OCI-LY7 (cell line): ENCODE measurements at regions not wholly inside any gene's neighbourhood (a gene's known extent, or its start where the extent isn't known, plus 50 kb on each side); places are given as distances from the start of the nearest gene placed in this dataset.

Experiments
- BruUV-seq: library from RNA; stranded (reverse); fragments of 400-500 nt; replicated peaks from 2 replicates; lab custom pipeline; 2021; lab: Mats Ljungman, UMichigan
- CTCF ChIA-PET: fragments of 300-600 bp; sonication (Branson Sonifier 250); formaldehyde crosslinking; loops from one replicate; lab custom pipeline; 2022; ENCODE audit warnings: antibody characterized with exemption; ENCODE audit not compliant: unreplicated experiment; lab: Charles Lee
- POLR2A ChIA-PET: fragments of 300-600 bp; sonication (Branson Sonifier 250); formaldehyde crosslinking; loops from one replicate; lab custom pipeline; 2022; ENCODE audit warnings: antibody characterized with exemption; lab: Charles Lee
- DNase-seq: peaks from one replicate; pipeline ENCODE4 v3.0.0-alpha.2; 2015; ENCODE audit warnings: low spot score
- H2AFZ ChIP-seq: fragments of 200-600 bp; sonication (generic), shearing (Covaris generic); 2 replicates; pipeline ENCODE4 v1.6.1; 2014; ENCODE audit warnings: mild to moderate bottlenecking, antibody characterized with exemption, low read length, moderate library complexity
- H3K27ac ChIP-seq: fragments of 200-600 bp; sonication (generic); 2 replicates; pipeline ENCODE4 v1.5.1; 2014; ENCODE audit warnings: mixed run types, low read depth, mild to moderate bottlenecking, moderate library complexity, low read length, inconsistent platforms; ENCODE audit not compliant: poor library complexity, severe bottlenecking
- H3K36me3 ChIP-seq: fragments of 200-600 bp; sonication (generic); 2 replicates; pipeline ENCODE4 v1.6.1; 2014; ENCODE audit warnings: mild to moderate bottlenecking, antibody characterized with exemption, low read length, moderate library complexity, mixed read lengths; ENCODE audit not compliant: insufficient read depth
- H3K4me1 ChIP-seq: fragments of 200-600 bp; sonication (generic); 2 replicates; pipeline ENCODE4 v1.5.1; 2014; ENCODE audit warnings: mild to moderate bottlenecking, low read length; ENCODE audit not compliant: insufficient read depth, poor library complexity, severe bottlenecking
- H3K4me2 ChIP-seq: fragments of 200-600 bp; sonication (generic); 2 replicates; pipeline ENCODE4 v1.6.1; 2014; ENCODE audit warnings: mild to moderate bottlenecking, low read length
- H3K4me3 ChIP-seq: fragments of 200-600 bp; sonication (generic); 2 replicates; pipeline ENCODE4 v1.5.1; 2014; ENCODE audit warnings: mild to moderate bottlenecking, low read depth, low read length; ENCODE audit not compliant: poor library complexity, severe bottlenecking
- H3K79me2 ChIP-seq: fragments of 200-600 bp; sonication (generic); 2 replicates; pipeline ENCODE4 v1.6.1; 2016; ENCODE audit warnings: low read depth, mild to moderate bottlenecking, low read length, moderate library complexity, mixed read lengths; ENCODE audit not compliant: insufficient read depth
- H3K9me2 ChIP-seq: fragments of 200-600 bp; sonication (generic); 2 replicates; pipeline ENCODE4 v1.6.1; 2016; ENCODE audit warnings: mild to moderate bottlenecking, low read length, mixed read lengths; ENCODE audit not compliant: insufficient read depth
- H3K9me3 ChIP-seq: fragments of 200-600 bp; sonication (generic); 2 replicates; pipeline ENCODE4 v1.6.1; 2014; ENCODE audit warnings: mild to moderate bottlenecking, mixed run types, low read length, mixed read lengths
- H4K20me1 ChIP-seq: fragments of 200-600 bp; sonication (generic); 2 replicates; pipeline ENCODE4 v1.6.1; 2014; ENCODE audit warnings: mild to moderate bottlenecking, antibody characterized with exemption, low read length, moderate library complexity, mixed read lengths; ENCODE audit not compliant: insufficient read depth
- CTCF ChIP-seq: fragments of 200-600 bp; sonication (generic); conservative IDR thresholded peaks from 2 replicates; pipeline ENCODE4 v1.5.1; 2014; ENCODE audit warnings: mild to moderate bottlenecking, antibody characterized with exemption, low read length, moderate library complexity, mixed read lengths
- EZH2phosphoT487 ChIP-seq: fragments of 200-600 bp; sonication (generic); IDR thresholded peaks from 2 replicates; pipeline ENCODE4 v1.6.1; 2018; ENCODE audit warnings: low read depth, borderline replicate concordance, mild to moderate bottlenecking, mixed run types, antibody characterized with exemption, low read length, moderate library complexity, mixed read lengths
- intact Hi-C: fragments of 100-400 bp; cut with micrococcal nuclease; formaldehyde crosslinking; loops from one replicate; pipeline ENCODE4 v1.10.0; 2022; ENCODE audit not compliant: unreplicated experiment

GRCh38 chr2:239714116-239714515, 311.0 kb downstream of the NDUFA10 start:
- BruUV-seq = no TSS peak
- POLR2A ChIA-PET = no interaction called here
- no peaks in the 10 kb centered on the region for H3K36me3 ChIP-seq
- no peaks in the 10 kb centered on the region for H3K79me2 ChIP-seq
- H3K9me2 ChIP-seq = no peaks in the 10 kb centered on the region
- CTCF ChIA-PET = no interaction called here
- no peaks in the 10 kb centered on the region for H3K4me1 ChIP-seq
- H3K9me3 ChIP-seq = no peaks in the 10 kb centered on the region
- no peak overlapping the region for H3K27ac ChIP-seq
- H4K20me1 ChIP-seq = no peaks in the 10 kb centered on the region
- intact Hi-C loops = no loop called here
- no peak for DNase-seq
- no peak overlapping the region for H2AFZ ChIP-seq
- H3K4me3 ChIP-seq = no peak overlapping the region
- TF ChIP-seq CTCF (no peak), EZH2phosphoT487 (no peak)
- H3K4me2 ChIP-seq = no peak overlapping the region

- H3K79me2 ChIP-seq = no peaks in the 10 kb centered on the region
- no peak overlapping the region for H3K4me3 ChIP-seq
- POLR2A ChIA-PET = interaction anchor here (0.7 kb wide), 1 partner anchor 61 kb away, joined by 3 read pairs; no protein-coding TSS in a partner anchor
- no peak for DNase-seq
- no peak overlapping the region for H3K27ac ChIP-seq
- CTCF ChIA-PET = no interaction called here
- H3K9me3 ChIP-seq = no peaks in the 10 kb centered on the region
- no peaks in the 10 kb centered on the region for H3K4me1 ChIP-seq
- H3K36me3 ChIP-seq = no peaks in the 10 kb centered on the region
- no peak overlapping the region for H2AFZ ChIP-seq
- no peaks in the 10 kb centered on the region for H3K9me2 ChIP-seq
- no peak overlapping the region for H3K4me2 ChIP-seq
- intact Hi-C loops = no loop called here
- H4K20me1 ChIP-seq = no peaks in the 10 kb centered on the region
- no peak for TF ChIP-seq EZH2phosphoT487
- no peak for TF ChIP-seq CTCF
- BruUV-seq = no TSS peak
Observed at GRCh38 chr2:239712755-239713154, 311.9 kb upstream of the HDAC4 start.

GRCh38 chr2:239711911-239712570, 311.2 kb upstream of the HDAC4 start:
- H3K27ac ChIP-seq = no peak overlapping the region
- H3K79me2 ChIP-seq = no peaks in the 10 kb centered on the region
- no peaks in the 10 kb centered on the region for H3K9me2 ChIP-seq
- BruUV-seq = no TSS peak
- POLR2A ChIA-PET = no interaction called here
- CTCF ChIA-PET = no interaction called here
- TF ChIP-seq EZH2phosphoT487 = no peak
- TF ChIP-seq CTCF = no peak
- H3K9me3 ChIP-seq = no peaks in the 10 kb centered on the region
- intact Hi-C loops = no loop called here
- H3K4me2 ChIP-seq = no peak overlapping the region
- no peaks in the 10 kb centered on the region for H4K20me1 ChIP-seq
- H2AFZ ChIP-seq = no peak overlapping the region
- DNase-seq = no peak
- no peak overlapping the region for H3K4me3 ChIP-seq
- no peaks in the 10 kb centered on the region for H3K4me1 ChIP-seq
- H3K36me3 ChIP-seq = no peaks in the 10 kb centered on the region
